DMS 273 treated with DMSO at 0.1 percent for 48 hours (cell line): ENCODE measurements at regions not wholly inside any gene's neighbourhood (a gene's known extent, or its start where the extent isn't known, plus 50 kb on each side); places are given as distances from the start of the nearest gene placed in this dataset.

Experiments
- DNase-seq: peaks from one replicate; lab custom pipeline; 2025; lab: John Stamatoyannopoulos, UW

DNA sequence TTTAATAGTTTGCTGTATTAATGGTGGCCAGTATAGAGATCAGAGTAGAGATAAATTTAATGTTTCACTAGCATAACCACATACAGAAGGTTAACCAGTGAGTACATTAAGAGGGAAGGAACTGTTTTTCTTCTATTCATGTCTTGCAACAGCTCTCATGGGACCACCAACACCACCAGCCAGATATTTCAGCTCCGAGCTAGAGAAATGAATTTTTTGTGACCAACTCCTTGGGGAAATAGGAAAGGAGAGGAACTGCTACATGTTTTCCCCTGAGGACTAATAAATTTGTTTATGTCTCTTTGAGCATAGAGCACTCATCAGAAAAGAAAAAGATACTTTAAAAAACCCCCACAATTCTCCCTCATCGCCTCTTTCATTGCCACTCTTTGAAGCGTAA, 247.5 kb downstream of the MBNL1 start:
- DNase-seq: no peak

DNA sequence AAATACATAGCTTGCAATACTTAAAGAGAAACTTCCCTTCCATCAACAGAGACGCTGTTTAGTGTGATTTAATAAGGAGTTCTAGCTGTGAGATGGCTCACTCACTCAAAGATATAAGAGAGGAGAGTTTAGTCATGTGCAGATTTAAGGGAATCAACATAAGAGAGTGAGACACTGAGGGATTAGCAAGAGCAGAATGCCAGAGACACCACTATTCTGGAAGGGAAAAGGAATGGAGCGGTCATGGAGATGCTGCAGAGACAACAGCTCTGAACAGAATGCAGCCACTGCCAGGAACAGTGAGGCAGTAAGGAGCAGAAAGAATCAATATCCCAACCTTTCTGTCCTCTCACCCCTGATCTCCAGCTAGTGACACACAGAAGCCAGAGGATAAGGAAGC, 248.8 kb downstream of the MBNL1 start:
- DNase-seq: no peak

DNA sequence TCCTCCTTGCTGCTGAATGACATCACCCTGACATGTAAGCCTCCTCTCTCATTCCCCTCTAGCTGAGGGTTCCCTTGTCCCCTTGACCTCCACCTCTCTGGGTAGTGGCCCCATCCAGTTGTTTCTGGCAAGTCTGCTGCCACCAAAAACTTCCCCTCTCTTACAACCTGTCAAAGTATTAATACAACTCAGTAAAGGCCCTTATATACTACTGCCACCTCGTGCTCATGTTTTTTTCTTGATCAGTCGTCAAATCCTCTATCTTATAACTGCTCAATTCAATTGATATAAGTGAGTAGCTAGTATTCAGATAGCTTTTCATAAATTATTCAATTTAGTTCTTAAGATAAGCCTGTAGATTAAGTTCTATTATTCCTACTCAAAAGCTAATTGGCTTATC, 249.6 kb downstream of the MBNL1 start:
- DNase-seq: no peak

DNA sequence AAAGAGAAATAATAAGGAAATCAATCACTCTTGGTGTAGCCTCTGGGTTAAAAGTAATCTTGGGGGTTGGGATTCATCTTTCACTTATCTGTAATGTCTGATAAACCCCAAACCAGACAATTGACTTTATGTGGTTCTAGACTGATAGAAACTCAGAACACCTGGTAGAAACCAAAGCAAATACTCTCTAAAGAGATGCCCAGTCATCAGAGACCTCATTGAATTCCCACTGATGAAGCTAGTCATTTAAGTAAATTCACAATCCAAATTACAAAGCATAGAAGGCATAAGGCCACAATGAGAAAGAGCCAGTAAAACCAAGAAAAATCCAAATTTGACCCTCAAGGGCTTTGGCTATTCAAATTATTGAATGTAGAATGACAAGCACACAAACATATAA, 250.6 kb downstream of the MBNL1 start:
- DNase-seq: no peak

DNA sequence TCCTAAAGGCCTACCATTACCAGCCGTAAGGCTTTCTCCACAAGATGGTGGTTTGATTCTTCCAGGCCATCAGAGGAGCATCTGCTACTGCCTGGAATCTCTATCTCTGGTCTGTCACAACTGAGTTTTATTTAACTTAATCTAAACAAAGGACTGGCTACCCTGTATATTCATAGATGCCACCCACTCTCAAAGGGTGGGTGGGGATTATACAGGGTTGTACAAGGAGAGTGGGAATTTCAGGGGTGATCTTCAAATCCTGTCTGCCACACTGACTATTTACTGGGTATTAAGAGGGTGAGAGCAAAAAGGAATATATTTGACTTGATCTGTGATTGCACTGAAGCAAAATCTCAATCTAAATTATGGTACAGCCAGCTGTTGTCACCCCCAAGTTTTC, 253.3 kb downstream of the MBNL1 start:
- DNase-seq: no peak

DNA sequence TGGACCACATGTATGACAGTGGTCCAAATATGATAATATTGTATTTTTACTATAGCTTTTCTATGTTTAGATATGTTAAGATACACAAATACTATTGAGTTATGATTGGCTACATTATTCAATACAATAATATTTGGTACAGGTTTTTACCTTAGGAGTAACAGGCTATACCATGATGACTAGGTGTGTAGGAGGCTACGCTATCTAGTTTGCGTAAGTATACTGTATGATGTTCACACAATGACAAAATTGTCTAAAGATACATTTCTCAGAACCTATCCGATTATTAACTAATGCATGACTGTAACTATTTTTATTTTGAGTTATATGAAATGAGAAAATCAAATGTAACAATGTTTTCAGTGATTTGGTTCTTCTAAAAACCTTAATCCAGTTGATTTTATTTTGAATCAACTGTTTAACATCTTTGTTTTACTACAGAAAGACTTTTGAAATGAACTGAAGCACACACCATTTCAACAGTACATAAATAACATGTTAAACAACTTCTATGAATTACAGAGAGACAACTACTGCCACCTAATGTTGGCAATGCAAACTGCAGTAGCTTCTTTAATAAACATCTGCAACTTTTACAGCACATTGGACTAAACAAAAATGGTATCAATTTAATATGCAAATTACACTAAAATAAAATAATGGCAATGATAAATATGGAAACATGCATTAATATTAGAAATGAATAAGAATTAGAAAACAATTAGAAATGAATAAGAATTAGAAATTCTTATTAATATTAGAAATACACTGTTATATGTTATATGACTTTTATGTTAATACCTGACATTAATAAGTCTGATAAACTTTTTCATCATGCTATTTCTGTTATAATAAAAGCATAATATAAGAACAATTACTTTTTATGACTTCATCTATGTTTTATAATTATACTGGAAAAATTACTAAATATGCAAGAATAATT, 255.7 kb downstream of the MBNL1 start:
- DNase-seq: peak; percentile 5

DNA sequence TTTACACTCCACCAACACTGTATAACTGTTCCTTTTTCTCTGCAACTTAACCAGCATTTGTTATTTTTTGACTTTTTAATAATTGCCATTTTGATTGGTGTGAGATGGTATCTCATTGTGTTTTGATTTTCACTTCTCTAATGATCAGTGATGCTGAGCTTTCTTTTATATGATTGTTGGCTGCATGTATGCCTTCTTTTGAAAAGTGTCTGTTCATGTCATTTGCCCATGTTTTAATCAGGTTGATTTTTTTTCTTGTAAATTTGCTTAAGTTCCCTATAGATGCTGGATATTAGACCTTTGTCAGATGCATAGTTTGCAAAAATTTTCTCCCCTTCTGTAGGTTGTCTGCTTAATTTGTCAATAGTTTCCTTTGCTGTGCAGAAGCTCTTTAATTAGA, 263.0 kb downstream of the MBNL1 start:
- DNase-seq: no peak

DNA sequence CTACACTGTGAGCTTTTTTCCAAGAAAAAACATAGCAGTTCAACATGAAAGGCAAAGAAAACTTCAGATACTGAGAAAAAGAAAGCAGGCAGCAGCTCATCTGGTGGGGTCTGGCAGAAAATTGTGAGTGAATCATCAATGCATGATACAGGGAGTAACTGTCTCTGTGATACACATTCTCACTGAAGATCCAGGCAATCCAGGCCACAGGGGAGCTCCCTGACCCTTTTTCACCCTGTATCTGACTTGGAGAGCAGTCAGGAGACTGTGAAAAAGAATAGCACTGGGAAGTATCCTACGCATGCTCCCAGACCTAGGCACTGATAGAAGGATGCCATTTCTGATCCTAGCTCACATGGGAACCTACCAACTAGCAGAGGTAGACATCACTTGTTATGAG, 269.8 kb downstream of the MBNL1 start:
- DNase-seq: no peak

DNA sequence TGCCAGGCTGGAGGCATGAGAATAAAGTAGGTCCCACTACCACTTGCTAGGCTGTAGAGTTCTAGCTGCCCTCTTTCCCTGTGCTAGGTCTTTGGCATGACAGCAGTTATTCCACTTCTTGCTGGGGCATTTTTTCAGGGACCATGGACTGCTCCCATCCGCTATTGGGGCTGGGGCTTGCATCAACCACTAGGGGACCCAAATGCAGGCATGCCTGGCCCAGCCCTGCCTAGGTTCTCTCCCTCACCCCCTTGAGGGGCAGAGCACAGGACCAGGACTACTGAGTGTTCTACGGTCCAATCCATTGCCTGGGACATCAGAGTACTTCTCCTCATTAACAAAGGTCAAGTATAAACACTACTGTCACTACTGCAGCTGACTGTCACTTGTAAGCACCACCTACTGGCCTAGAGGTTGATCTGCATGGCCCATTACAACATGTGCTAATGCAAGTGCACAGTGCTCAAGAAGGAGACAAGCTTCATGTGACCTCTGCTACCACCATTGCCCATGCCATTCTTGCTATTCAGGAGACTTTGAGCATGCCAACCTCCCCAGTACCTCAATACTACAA, 270.5 kb downstream of the MBNL1 start:
- no peak for DNase-seq

DNA sequence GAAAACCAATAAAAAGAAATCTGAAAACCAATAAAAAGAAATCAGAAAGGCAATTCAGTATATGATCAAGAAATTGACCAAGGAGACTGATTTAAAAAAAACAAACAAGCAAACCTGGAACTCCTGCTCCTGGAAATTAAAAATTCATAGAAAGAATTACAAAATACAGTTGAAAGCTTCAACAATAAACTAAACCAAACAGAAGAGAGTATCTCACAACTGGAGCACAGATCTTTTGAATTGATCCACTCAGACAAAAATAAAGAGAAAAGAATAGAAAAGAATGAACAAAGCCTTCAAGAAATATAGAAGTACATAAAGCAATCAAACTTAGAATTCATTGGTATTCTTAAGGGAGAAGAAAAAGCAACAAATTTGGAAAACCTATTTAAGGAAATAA, 271.4 kb downstream of the MBNL1 start:
- DNase-seq: no peak

DNA sequence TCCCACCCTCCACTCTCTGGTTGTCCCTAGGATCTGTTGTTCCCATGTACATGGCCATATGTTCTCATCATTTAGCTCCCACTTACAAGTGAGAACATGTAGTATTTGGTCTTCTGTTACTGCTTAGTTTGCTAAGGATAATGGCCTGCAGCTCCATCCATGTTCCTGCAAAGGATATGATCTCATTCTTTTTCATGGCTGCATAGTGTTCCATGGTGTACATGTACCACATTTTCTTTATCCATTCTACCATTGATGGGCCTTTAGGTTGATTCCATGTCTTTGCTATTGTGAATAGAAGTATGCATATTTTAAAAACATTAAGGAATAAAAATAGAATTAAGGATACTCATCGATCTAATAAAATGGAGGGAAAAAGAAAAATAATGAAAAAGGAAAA, 278.4 kb downstream of the MBNL1 start:
- no peak for DNase-seq

DNA sequence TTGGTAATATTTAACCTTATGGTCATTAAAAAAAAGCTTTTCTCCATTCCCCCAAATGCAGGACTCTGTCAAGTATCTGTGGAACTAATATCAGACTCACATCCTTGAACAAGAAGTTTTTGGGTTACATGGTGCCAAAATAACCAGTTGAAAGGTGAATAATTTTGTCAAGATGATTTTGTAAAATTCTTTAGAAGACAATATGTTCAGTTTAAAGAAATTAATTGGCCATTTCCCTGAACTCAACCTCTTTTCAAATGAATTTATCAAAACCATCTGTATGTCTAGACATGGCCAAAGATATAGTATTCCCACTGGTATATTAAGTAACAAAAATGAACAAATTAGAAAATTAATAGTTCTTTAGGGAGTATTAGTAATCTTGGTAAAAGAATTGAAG, 280.5 kb downstream of the MBNL1 start:
- DNase-seq: no peak

DNA sequence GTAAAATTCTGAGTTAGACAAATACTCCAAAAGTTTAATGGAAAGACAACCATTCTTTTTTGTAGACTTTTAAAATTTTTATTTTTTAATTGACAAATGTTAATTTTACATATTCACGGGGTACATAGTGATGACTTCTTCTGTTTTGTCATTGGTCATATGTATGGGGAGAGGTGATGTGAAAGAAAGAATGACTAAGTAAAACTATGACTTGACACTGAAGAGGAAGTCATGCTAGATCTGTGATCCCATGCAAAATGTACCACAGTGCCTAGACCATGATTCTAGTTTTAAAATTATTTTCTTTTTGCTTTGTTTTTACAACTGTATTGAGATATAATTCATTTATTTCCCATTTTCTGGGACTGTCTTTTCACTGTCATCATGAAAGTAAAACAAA, 281.6 kb downstream of the MBNL1 start:
- no peak for DNase-seq

DNA sequence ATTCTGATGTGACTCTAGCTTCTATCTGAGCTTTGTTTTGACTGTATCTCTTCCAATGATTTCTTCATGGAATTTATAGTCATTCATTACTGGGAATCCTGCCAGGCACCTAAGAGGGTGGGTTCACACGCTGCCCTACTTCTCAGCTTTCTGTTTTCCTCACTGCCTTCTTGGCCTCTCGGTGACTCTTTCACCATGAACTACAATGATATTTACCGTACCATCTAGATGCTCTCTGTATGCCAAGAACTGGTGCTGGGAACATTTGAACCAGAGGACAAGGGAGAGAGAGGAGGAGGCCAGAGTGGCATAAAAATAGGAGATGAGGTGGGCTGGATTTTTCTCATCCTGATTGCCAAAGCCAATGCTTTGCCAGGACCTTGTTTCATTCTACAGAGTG, 280.0 kb upstream of the P2RY1 start:
- DNase-seq: no peak

DNA sequence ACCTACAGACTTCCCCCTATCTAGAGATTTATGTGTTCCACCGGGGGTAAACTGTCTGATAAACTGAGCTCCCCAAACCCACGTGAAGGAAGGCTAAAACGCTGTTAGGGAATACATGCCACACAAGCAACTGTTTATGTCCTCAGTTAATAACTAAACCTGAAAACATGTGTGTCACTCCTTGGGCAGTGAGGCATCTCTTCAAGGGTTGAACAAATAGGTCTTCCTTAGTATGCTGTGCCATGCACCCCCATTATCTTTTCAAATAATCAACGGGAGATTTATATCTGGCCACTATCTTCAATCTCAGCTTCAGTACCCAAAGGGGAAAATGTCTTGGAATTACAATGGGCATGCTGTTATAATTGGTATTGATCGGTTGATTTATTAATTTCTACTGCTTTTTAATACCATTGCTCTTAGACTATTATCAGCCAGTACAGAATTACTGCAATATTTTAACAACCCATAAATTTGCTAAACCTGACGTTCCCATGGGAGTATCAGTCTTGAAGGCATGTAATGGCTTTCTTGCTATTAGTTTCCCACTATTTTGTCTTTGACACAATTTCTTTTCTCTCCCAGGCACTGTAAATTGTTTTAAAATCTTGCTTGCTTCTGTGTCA, 279.2 kb upstream of the P2RY1 start:
- DNase-seq: no peak

DNA sequence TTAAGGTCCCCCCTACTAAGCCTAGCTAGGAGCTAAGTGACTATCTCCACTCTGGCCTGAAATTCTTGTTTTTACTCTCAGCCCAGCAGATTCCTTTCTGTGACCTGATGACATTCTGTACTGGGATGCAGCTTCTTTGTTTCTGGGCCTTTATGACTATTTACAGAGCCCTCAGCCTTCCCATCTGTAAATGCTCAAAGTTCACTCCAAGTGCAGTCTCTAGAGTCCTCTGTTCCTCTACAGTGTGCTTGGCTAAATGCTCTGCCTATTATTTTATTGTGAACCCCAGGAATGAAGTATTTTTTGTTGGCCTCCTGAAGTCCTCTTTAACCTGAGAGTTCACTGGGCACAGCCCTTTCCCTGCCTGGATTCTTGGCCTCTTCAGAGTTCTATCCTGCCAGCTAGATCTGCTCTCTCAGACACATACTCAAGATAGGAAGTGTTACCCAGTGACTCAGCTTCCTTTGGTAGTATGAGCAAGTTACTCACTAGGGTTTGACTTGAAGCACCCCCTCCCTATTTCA, 278.1 kb upstream of the P2RY1 start:
- no peak for DNase-seq

DNA sequence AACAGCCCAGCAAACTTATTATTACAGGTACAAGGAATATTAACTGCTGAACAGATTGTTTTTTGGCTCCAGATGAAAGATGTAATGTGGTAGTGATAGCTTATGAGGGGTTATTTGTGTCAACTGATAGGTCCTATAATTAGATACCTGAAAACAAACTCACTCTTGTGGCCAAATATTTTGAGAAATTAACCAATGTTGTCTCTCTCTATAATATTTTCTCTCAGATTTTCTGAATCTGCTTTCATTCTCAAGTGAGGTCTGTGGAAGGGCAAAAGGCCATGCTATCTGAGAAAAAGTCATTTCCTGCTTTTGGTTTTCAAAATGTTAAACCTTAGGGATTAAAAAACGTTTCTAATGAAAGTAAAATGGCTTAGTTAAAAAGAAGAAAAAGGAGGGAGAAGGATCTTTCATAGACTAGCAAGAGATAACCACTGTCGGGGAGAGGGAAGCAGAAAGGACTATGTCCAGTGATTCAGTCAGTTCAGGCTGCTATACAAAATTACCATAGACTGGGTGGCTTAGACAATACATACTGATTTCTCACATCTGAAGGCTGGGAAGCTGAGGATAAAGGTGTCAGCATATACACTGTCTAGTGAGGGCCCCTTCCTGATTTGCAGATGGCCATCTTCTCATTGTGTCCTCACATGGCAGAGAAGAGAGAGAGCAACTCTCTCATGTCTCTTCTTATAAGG, 277.5 kb upstream of the P2RY1 start:
- DNase-seq: no peak

DNA sequence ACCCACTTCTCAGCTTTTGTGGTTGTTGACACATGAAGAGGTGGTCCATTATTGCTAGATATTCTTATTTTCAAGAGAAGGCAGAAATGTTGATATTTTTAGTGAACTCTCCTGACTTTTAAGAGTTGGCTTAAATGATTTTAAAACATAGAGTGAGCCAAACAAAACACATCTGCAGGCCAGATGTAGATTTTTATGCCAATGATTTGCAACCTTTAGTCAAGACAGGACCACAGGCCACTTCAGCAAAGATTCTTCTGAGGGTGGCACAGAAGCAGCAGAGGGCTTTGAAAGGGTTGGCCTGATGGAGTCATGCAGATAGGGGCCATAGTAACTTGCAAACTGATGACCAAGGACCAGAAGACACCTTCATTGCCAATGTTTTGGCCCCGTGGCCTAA, 276.5 kb upstream of the P2RY1 start:
- DNase-seq: no peak

DNA sequence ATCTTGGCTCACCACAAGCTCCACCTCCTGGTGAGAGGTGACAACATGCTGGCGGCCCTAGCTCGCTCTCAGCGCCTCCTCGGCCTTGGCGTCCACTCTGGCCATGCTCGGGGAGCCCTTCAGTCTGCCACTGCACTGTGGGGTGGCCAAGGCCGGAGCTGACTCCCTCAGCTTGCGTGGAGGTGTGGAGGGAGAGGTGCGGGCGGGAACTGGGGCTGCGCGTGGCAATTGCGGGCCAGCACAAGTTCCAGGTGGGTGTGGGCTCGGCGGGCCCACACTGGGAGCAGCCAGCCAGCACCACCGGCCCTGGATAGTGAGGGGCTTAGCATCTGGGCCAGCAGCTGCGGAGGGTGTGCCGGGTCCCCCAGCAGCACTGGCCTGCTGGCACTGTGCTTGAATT, 275.7 kb upstream of the P2RY1 start:
- no peak for DNase-seq

DNA sequence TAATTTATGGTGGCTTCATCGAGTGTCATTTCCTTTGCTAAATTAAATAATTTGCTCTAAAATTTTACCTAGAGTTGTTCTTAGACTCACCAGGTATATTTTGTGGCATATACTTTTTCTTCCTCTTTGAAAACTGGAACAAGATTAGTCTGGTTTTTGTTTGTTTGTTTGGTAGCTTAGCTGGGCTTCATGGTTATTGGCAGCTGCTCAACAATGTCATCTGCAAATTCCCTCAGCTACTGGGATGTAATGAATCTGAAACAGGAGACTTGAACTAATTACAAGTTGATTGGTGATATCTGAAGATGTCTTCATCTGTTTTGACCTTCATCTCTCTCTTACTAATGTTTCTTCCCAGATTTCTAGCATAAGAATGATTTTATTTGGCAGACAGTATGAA, 270.5 kb upstream of the P2RY1 start:
- DNase-seq: no peak

DNA sequence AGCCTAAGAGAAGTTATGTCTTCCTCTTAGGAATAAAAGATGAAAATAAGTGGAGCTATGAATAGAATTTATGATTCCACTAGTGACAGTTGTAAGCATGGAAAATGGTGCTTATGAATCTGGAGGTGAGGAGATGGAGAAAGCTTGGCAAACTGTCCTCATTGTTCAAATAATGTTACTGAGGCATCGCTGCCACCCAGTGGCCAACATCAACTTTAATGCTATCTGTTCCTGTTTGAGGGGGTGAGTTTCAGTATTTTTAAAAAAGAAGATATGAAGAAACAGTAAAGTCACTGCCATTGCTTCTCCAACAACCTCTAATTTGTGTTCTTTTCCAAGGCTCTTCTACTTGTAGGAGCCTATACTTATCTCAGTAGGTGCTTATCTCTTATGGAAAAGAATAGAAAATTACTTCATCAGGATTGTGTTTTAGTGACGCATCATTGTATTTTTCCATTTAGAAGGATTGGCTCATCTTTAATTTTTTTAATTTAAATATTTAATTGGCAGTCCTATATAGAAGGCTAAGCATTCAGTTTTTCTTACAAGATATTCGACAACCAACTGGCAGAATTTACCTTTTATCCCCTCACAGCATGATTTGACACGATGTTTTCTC, 260.4 kb upstream of the P2RY1 start:
- peak; percentile 47 for DNase-seq

DNA sequence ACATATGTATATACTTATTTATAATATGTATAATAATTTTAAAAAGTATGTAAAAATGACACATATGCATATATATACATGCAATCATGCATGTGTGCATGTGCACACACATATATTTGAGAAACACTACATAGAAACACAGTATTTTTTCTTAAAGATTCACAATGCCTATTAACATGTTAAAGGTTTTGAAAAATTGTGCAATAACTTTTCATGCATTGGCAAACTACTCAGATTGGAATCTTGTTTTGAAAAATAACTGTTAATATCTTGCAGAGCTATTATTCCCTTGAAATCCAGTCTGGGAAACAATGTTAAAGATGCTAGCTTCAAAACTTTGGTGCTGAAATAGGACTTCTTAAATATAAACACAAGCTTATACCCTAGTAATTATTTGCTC, 256.2 kb upstream of the P2RY1 start:
- no peak for DNase-seq
